GM23338 (cell line): ENCODE measurements at regions not wholly inside any gene's neighbourhood (a gene's known extent, or its start where the extent isn't known, plus 50 kb on each side); places are given as distances from the start of the nearest gene placed in this dataset.

Experiments
- ATAC-seq: fragments of 200-7000 bp; cut with Tn5 transposase; 3 replicates; pipeline ENCODE4 v1.9.1; 2020
- DNase-seq: peaks from one replicate; pipeline ENCODE4 v3.0.0-alpha.2; 2015; ENCODE audit warnings: low spot score
- H2AFZ ChIP-seq: fragments of 200-600 bp; sonication (generic); 2 replicates; pipeline ENCODE4 v1.8.0; 2016; ENCODE audit warnings: antibody characterized with exemption, mild to moderate bottlenecking, moderate library complexity
- H3F3A ChIP-seq: fragments of 200-600 bp; sonication (generic); replicated peaks from 2 replicates; pipeline ENCODE4 v1.8.0; 2017; ENCODE audit warnings: antibody characterized with exemption, mixed run types, low read depth
- H3K27ac ChIP-seq: fragments of 200-600 bp; sonication (generic); 2 replicates; pipeline ENCODE4 v1.6.1; 2016; ENCODE audit warnings: low read depth
- H3K27me3 ChIP-seq: fragments of 200-600 bp; sonication (generic); 2 replicates; pipeline ENCODE4 v1.8.0; 2016; ENCODE audit warnings: mild to moderate bottlenecking, mixed run types, moderate library complexity; ENCODE audit not compliant: insufficient read depth
- H3K36me3 ChIP-seq: fragments of 200-600 bp; sonication (generic); 2 replicates; pipeline ENCODE4 v1.8.0; 2016; ENCODE audit warnings: mild to moderate bottlenecking; ENCODE audit not compliant: insufficient read depth
- H3K4me1 ChIP-seq: fragments of 200-600 bp; sonication (generic); 2 replicates; pipeline ENCODE4 v1.8.0; 2016; ENCODE audit warnings: mild to moderate bottlenecking, moderate library complexity; ENCODE audit not compliant: insufficient read depth
- H3K4me2 ChIP-seq: fragments of 200-600 bp; sonication (generic); 2 replicates; pipeline ENCODE4 v1.7.1; 2017; ENCODE audit warnings: mixed run types
- H3K4me3 ChIP-seq: fragments of 200-600 bp; sonication (generic); 2 replicates; pipeline ENCODE4 v1.6.1; 2016; ENCODE audit warnings: mixed run types
- H3K79me2 ChIP-seq: fragments of 200-600 bp; sonication (generic); replicated peaks from 2 replicates; pipeline ENCODE4 v1.8.0; 2017; ENCODE audit warnings: mild to moderate bottlenecking; ENCODE audit not compliant: insufficient read depth
- H3K9me2 ChIP-seq: fragments of 200-600 bp; sonication (generic); 2 replicates; pipeline ENCODE4 v1.8.0; 2017; ENCODE audit not compliant: insufficient read depth
- H4K20me1 ChIP-seq: fragments of 200-600 bp; sonication (generic); replicated peaks from 2 replicates; pipeline ENCODE4 v1.8.0; 2017; ENCODE audit warnings: mild to moderate bottlenecking; ENCODE audit not compliant: insufficient read depth
- H3K27ac Mint-ChIP-seq: 2 replicates; pipeline ENCODE4 v1.8.0; 2020; ENCODE audit warnings: inconsistent platforms, mild to moderate bottlenecking, moderate library complexity, mixed read lengths
- H3K27me3 Mint-ChIP-seq: 3 replicates; pipeline ENCODE4 v1.8.0; 2022; ENCODE audit warnings: low read depth, mild to moderate bottlenecking, moderate library complexity, mixed read lengths, inconsistent platforms; ENCODE audit not compliant: insufficient read depth, poor library complexity
- H3K36me3 Mint-ChIP-seq: 3 replicates; pipeline ENCODE4 v1.8.0; 2021; ENCODE audit warnings: low read depth, mild to moderate bottlenecking, inconsistent platforms, moderate library complexity, mixed read lengths
- H3K4me1 Mint-ChIP-seq: 3 replicates; pipeline ENCODE4 v1.8.0; 2020; ENCODE audit warnings: mild to moderate bottlenecking, inconsistent platforms, mixed read lengths
- H3K4me3 Mint-ChIP-seq: 3 replicates; pipeline ENCODE4 v1.8.0; 2021; ENCODE audit warnings: moderate library complexity, mild to moderate bottlenecking, inconsistent platforms, mixed read lengths
- H3K9me3 Mint-ChIP-seq: 3 replicates; pipeline ENCODE4 v1.8.0; 2020; ENCODE audit warnings: moderate library complexity, mild to moderate bottlenecking, inconsistent platforms, mixed read lengths
- CREB1 ChIP-seq: fragments of 250-450 bp; sonication (Bioruptor Pico); IDR thresholded peaks from 2 replicates; pipeline ENCODE4 v1.5.0; 2020; ENCODE audit warnings: low read depth, mild to moderate bottlenecking, moderate library complexity
- CTCF ChIP-seq, 2 experiments: fragments of 200-600 bp in 1 of 2; sonication (generic) in 1 of 2; conservative IDR thresholded peaks; 2 replicates each; pipeline versions ENCODE4 v1.5.1 to v1.6.1; 2016 to 2017; ENCODE audit warnings: antibody characterized with exemption in 2 of 2, low read depth in 2 of 2, mild to moderate bottlenecking in 2 of 2, moderate library complexity in 1 of 2
- ETS1 ChIP-seq: IDR thresholded peaks from 2 replicates; pipeline ENCODE4 v1.6.1; 2016; ENCODE audit warnings: antibody characterized with exemption
- EZH2phosphoT487 ChIP-seq: fragments of 200-600 bp; sonication (generic); IDR thresholded peaks from one replicate; pipeline ENCODE4 v1.8.1; 2018; ENCODE audit warnings: antibody characterized with exemption; ENCODE audit not compliant: unreplicated experiment
- JUNB ChIP-seq: IDR thresholded peaks from one replicate; pipeline ENCODE4 v1.6.1; 2016; ENCODE audit warnings: antibody characterized with exemption; ENCODE audit not compliant: unreplicated experiment
- NANOG ChIP-seq: IDR thresholded peaks from 2 replicates; pipeline ENCODE4 v1.6.1; 2016; ENCODE audit warnings: antibody characterized with exemption, borderline replicate concordance
- POLR2AphosphoS5 ChIP-seq: IDR thresholded peaks from 2 replicates; pipeline ENCODE4 v1.6.1; 2016; ENCODE audit warnings: antibody characterized with exemption, low read depth
- STAT1 ChIP-seq: IDR thresholded peaks from one replicate; pipeline ENCODE4 v1.6.1; 2016; ENCODE audit warnings: antibody characterized with exemption; ENCODE audit not compliant: unreplicated experiment
- ZNF114 ChIP-seq: fragments of 250-450 bp; sonication (Bioruptor Pico); IDR thresholded peaks from 2 replicates; pipeline ENCODE4 v1.5.0; 2020; ENCODE audit warnings: mild to moderate bottlenecking, moderate library complexity
- ZNF331 ChIP-seq: fragments of 250-450 bp; sonication (Bioruptor Pico); IDR thresholded peaks from 2 replicates; pipeline ENCODE4 v1.5.0; 2020; ENCODE audit warnings: low read depth, mild to moderate bottlenecking, moderate library complexity
- TF ChIP-seq, protein P1 (sequence below): fragments of 250-450 bp; sonication (Bioruptor Pico); IDR thresholded peaks from 2 replicates; pipeline ENCODE4 v1.5.0; 2020; ENCODE audit warnings: mild to moderate bottlenecking, moderate library complexity

DNA sequence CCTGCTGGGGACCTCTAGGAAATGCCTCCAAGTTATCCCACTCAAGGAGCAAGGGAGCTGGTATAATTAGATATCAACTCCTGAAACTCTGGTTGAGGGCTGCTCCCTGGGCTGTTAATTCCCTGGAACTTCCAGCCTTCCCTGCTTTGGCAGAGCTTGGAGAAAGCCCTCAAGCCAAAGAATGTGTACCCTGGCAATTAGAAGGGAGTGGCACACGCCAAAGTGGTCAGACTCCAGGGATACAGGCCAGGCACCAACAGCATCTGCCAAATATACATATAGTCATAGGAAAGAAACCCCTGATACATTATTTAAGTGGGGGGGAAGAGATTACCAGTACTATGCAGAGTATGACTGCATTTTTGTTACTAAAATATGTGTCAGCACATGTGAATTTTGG lies 616.8 kb downstream of the BCOR start:
- no peak overlapping the region for H3K4me3 ChIP-seq
- H3K27ac ChIP-seq = no peak overlapping the region
- no peaks in the 10 kb centered on the region for H4K20me1 ChIP-seq
- no peak overlapping the region for H2AFZ ChIP-seq
- no peaks in the 10 kb centered on the region for H3K27me3 ChIP-seq
- no peak for TF ChIP-seq EZH2phosphoT487
- TF ChIP-seq CREB1 (CRISPR knock-in tag) = no peak
- no peak for TF ChIP-seq ZNF331 (CRISPR knock-in tag)
- Mint-ChIP-seq H3K9me3 (no peaks in the 10 kb centered on the region; the same call in 2 of the 3 replicates), H3K27ac (no peak overlapping the region), H3K4me1 (peaks cover 11% of the 10 kb centered on the region; the same call in 2 of the 3 replicates), H3K27me3 (peaks cover 6% of the 10 kb centered on the region), H3K36me3 (no peaks in the 10 kb centered on the region), H3K4me3 (no peak overlapping the region)
- ATAC-seq = no peak
- no peaks in the 10 kb centered on the region for H3K9me2 ChIP-seq
- no peaks in the 10 kb centered on the region for H3K36me3 ChIP-seq
- H3K79me2 ChIP-seq = no peaks in the 10 kb centered on the region
- no peaks in the 10 kb centered on the region for H3F3A ChIP-seq
- no peak for DNase-seq
- H3K4me1 ChIP-seq = no peaks in the 10 kb centered on the region
- H3K4me2 ChIP-seq = no peak overlapping the region

- H3K4me2 ChIP-seq = no peak overlapping the region
- H3K36me3 ChIP-seq = no peaks in the 10 kb centered on the region
- Mint-ChIP-seq H3K9me3 (no peaks in the 10 kb centered on the region; the same call in 2 of the 3 replicates), H3K27me3 (peaks cover 6% of the 10 kb centered on the region), H3K4me3 (no peak overlapping the region), H3K27ac (no peak overlapping the region), H3K36me3 (no peaks in the 10 kb centered on the region), H3K4me1 (peaks cover 6% of the 10 kb centered on the region; the same call in 2 of the 3 replicates)
- H3K27me3 ChIP-seq = no peaks in the 10 kb centered on the region
- H3K79me2 ChIP-seq = no peaks in the 10 kb centered on the region
- no peaks in the 10 kb centered on the region for H4K20me1 ChIP-seq
- no peak for ATAC-seq
- H3K27ac ChIP-seq = no peak overlapping the region
- H2AFZ ChIP-seq = no peak overlapping the region
- DNase-seq = no peak
- H3F3A ChIP-seq = no peaks in the 10 kb centered on the region
- H3K4me3 ChIP-seq = no peak overlapping the region
- H3K9me2 ChIP-seq = no peaks in the 10 kb centered on the region
- no peaks in the 10 kb centered on the region for H3K4me1 ChIP-seq
- TF ChIP-seq ETS1 (no peak), JUNB (no peak), STAT1 (no peak), NANOG (no peak), ZNF331 (CRISPR knock-in tag) (no peak), POLR2AphosphoS5 (no peak), ZNF114 (CRISPR knock-in tag) (no peak), CTCF (conservative IDR thresholded peaks at IDR 0.05; ENCODE audit: low read depth in 2 of 2) (no peak), CREB1 (CRISPR knock-in tag) (no peak), EZH2phosphoT487 (no peak)
- TF ChIP-seq, protein P1, sequence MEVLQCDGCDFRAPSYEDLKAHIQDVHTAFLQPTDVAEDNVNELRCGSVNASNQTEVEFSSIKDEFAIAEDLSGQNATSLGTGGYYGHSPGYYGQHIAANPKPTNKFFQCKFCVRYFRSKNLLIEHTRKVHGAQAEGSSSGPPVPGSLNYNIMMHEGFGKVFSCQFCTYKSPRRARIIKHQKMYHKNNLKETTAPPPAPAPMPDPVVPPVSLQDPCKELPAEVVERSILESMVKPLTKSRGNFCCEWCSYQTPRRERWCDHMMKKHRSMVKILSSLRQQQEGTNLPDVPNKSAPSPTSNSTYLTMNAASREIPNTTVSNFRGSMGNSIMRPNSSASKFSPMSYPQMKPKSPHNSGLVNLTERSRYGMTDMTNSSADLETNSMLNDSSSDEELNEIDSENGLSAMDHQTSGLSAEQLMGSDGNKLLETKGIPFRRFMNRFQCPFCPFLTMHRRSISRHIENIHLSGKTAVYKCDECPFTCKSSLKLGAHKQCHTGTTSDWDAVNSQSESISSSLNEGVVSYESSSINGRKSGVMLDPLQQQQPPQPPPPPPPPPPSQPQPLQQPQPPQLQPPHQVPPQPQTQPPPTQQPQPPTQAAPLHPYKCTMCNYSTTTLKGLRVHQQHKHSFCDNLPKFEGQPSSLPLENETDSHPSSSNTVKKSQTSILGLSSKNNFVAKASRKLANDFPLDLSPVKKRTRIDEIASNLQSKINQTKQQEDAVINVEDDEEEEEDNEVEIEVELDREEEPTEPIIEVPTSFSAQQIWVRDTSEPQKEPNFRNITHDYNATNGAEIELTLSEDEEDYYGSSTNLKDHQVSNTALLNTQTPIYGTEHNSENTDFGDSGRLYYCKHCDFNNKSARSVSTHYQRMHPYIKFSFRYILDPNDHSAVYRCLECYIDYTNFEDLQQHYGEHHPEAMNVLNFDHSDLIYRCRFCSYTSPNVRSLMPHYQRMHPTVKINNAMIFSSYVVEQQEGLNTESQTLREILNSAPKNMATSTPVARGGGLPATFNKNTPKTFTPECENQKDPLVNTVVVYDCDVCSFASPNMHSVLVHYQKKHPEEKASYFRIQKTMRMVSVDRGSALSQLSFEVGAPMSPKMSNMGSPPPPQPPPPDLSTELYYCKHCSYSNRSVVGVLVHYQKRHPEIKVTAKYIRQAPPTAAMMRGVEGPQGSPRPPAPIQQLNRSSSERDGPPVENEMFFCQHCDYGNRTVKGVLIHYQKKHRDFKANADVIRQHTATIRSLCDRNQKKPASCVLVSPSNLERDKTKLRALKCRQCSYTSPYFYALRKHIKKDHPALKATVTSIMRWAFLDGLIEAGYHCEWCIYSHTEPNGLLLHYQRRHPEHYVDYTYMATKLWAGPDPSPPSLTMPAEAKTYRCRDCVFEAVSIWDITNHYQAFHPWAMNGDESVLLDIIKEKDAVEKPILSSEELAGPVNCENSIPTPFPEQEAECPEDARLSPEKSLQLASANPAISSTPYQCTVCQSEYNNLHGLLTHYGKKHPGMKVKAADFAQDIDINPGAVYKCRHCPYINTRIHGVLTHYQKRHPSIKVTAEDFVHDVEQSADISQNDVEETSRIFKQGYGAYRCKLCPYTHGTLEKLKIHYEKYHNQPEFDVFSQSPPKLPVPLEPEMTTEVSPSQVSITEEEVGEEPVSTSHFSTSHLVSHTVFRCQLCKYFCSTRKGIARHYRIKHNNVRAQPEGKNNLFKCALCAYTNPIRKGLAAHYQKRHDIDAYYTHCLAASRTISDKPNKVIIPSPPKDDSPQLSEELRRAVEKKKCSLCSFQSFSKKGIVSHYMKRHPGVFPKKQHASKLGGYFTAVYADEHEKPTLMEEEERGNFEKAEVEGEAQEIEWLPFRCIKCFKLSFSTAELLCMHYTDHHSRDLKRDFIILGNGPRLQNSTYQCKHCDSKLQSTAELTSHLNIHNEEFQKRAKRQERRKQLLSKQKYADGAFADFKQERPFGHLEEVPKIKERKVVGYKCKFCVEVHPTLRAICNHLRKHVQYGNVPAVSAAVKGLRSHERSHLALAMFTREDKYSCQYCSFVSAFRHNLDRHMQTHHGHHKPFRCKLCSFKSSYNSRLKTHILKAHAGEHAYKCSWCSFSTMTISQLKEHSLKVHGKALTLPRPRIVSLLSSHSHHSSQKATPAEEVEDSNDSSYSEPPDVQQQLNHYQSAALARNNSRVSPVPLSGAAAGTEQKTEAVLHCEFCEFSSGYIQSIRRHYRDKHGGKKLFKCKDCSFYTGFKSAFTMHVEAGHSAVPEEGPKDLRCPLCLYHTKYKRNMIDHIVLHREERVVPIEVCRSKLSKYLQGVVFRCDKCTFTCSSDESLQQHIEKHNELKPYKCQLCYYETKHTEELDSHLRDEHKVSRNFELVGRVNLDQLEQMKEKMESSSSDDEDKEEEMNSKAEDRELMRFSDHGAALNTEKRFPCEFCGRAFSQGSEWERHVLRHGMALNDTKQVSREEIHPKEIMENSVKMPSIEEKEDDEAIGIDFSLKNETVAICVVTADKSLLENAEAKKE = no peak
Observed at GRCh38 chrX:39481621-39482020, 616.1 kb downstream of the BCOR start.
